ENCODE measurements at regions not wholly inside any gene's neighbourhood (a gene's known extent, or its start where the extent isn't known, plus 50 kb on each side); places are given as distances from the start of the nearest gene placed in this dataset.

DNA sequence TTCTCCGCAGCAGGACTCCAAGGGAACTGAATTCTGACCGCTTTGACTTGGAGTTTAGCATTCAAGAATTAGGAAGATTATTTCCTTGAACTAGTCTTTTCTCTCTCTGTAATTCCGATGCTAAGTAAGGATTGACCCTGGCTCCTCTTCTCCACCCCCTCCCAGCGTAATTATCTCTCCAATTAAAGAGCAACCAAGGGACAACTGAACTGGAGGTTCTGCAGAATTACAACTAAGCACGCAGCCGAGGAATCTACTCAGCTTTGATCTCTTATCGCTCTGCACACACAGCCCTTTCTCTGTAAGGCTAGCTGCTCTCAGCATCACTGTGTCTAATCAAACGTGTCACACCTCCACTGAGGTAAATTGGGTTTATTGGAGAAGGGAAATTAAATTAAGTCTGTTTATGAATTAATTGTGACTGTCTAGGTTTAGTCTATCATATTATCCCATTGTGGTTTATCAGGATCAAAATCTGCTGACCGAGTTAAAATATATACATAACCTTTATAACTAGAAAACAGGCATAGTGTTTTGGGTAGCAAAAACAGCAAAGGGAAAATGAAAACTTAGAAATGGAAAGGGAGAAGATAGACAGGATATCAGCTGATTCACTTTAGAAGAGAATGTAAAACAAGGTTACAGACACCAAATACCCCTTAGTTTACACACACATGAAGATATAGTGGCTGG, 241.3 kb upstream of the LARGE1 start:
- H3K27me3 ChIP-seq (ENCODE audit: control insufficient read depth, insufficient read depth, low read length), result no peaks in the 10 kb centered on the region
- H3K9ac ChIP-seq (ENCODE audit: low read depth, low read length), result no peak overlapping the region
- H3K4me1 ChIP-seq (ENCODE audit: control insufficient read depth, insufficient read depth, low read length), result no peaks in the 10 kb centered on the region
- no peaks in the 10 kb centered on the region for H3K9me3 ChIP-seq (ENCODE audit: control insufficient read depth, insufficient read depth, low read length)
- H3K36me3 ChIP-seq (ENCODE audit: control insufficient read depth, insufficient read depth, low read length), result no peaks in the 10 kb centered on the region
- no peak overlapping the region for H3K4me3 ChIP-seq (ENCODE audit: low read depth, low read length)

GRCh38 chr22:34198976-34199375, 278.7 kb upstream of the LARGE1 start:
- H3K36me3 ChIP-seq (ENCODE audit: control insufficient read depth, insufficient read depth, low read length), result no peaks in the 10 kb centered on the region
- no peaks in the 10 kb centered on the region for H3K4me1 ChIP-seq (ENCODE audit: control insufficient read depth, insufficient read depth, low read length)
- H3K9me3 ChIP-seq (ENCODE audit: control insufficient read depth, insufficient read depth, low read length), result no peaks in the 10 kb centered on the region
- H3K4me3 ChIP-seq (ENCODE audit: low read depth, low read length), result no peak overlapping the region
- H3K27me3 ChIP-seq (ENCODE audit: control insufficient read depth, insufficient read depth, low read length), result no peaks in the 10 kb centered on the region
- H3K9ac ChIP-seq (ENCODE audit: low read depth, low read length), result no peak overlapping the region

DNA sequence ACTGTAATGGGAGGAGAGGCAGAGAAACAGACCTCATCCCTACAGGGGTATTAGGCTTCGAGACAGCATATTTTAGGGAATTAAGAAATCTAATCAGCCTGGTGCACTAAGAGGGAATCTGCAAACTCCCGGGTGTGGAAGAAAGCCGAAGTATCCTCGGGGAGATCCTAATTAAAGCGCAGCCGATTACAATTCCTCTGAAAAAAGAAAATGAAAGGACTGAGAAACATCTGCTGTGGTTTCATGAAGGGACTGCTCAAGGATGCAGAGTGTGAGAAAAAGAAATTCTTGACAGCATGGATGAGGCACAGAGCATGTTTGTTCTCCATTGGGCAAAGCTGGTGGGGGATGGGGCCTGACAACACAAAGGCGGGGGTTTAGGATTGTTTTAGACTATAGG, 290.0 kb upstream of the LARGE1 start:
- H3K9ac ChIP-seq (ENCODE audit: low read depth, low read length), result no peak overlapping the region
- H3K4me1 ChIP-seq (ENCODE audit: control insufficient read depth, insufficient read depth, low read length), result peaks cover 2% of the 10 kb centered on the region
- no peaks in the 10 kb centered on the region for H3K27me3 ChIP-seq (ENCODE audit: control insufficient read depth, insufficient read depth, low read length)
- peaks cover 4% of the 10 kb centered on the region for H3K9me3 ChIP-seq (ENCODE audit: control insufficient read depth, insufficient read depth, low read length)
- H3K36me3 ChIP-seq (ENCODE audit: control insufficient read depth, insufficient read depth, low read length), result no peaks in the 10 kb centered on the region
- H3K4me3 ChIP-seq (ENCODE audit: low read depth, low read length), result no peak overlapping the region

GRCh38 chr22:34214372-34214771, 294.1 kb upstream of the LARGE1 start:
- peaks cover 2% of the 10 kb centered on the region for H3K4me1 ChIP-seq (ENCODE audit: control insufficient read depth, insufficient read depth, low read length)
- H3K9me3 ChIP-seq (ENCODE audit: control insufficient read depth, insufficient read depth, low read length), result peaks cover 4% of the 10 kb centered on the region
- H3K4me3 ChIP-seq (ENCODE audit: low read depth, low read length), result no peak overlapping the region
- no peaks in the 10 kb centered on the region for H3K27me3 ChIP-seq (ENCODE audit: control insufficient read depth, insufficient read depth, low read length)
- no peaks in the 10 kb centered on the region for H3K36me3 ChIP-seq (ENCODE audit: control insufficient read depth, insufficient read depth, low read length)
- H3K9ac ChIP-seq (ENCODE audit: low read depth, low read length), result no peak overlapping the region

- Histone ChIP-seq H3K9me3 (ENCODE audit: control insufficient read depth, insufficient read depth, low read length) (no peaks in the 10 kb centered on the region), H3K36me3 (ENCODE audit: control insufficient read depth, insufficient read depth, low read length) (no peaks in the 10 kb centered on the region), H3K27me3 (ENCODE audit: control insufficient read depth, insufficient read depth, low read length) (no peaks in the 10 kb centered on the region), H3K4me1 (ENCODE audit: control insufficient read depth, insufficient read depth, low read length) (no peaks in the 10 kb centered on the region), H3K4me3 (ENCODE audit: low read depth, low read length) (no peak overlapping the region), H3K9ac (ENCODE audit: low read depth, low read length) (no peak overlapping the region)
These were observed 305.0 kb upstream of the LARGE1 start for GRCh38 chr22:34225278-34225677.

DNA sequence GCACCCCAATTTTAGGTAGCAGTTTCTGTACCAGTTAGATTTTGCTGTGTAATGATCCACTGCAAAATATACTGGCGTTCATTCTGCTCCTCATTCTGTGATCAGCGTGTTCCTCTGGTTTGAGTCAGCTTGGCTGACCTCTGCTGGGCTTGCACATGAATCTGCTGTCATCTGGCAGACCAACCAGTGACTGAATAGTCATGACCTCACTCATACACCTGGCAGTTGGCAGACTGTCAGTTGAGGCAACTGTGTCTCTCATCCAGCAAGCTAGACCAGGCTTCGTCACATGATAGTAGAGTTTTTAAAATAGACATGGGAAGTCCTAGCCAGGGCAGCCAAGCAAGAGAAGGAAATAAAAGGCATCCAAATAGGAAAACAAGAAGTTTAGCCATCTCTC, 316.3 kb upstream of the LARGE1 start:
- H3K27me3 ChIP-seq (ENCODE audit: control insufficient read depth, insufficient read depth, low read length), result no peaks in the 10 kb centered on the region
- H3K4me3 ChIP-seq (ENCODE audit: low read depth, low read length), result no peak overlapping the region
- no peaks in the 10 kb centered on the region for H3K9me3 ChIP-seq (ENCODE audit: control insufficient read depth, insufficient read depth, low read length)
- no peaks in the 10 kb centered on the region for H3K4me1 ChIP-seq (ENCODE audit: control insufficient read depth, insufficient read depth, low read length)
- no peaks in the 10 kb centered on the region for H3K36me3 ChIP-seq (ENCODE audit: control insufficient read depth, insufficient read depth, low read length)
- H3K9ac ChIP-seq (ENCODE audit: low read depth, low read length), result no peak overlapping the region

DNA sequence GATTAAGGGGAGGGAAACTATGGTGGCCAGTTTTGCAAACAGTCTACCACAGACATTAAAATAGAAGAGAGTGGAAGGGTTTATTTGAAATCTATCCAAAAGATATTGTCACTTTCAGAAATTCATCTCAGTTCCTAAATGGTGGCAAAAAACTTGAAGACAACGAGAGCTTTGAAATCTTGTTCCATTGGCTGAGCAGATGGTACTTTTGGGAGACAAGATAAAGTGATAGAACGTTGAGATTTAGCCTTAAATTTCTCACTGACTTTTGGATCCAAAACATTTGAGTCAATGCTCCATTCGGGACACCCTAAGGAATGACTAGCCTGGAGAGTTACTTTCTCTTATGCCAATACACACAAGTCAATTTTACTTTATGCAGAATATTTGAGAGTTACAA, 319.1 kb upstream of the LARGE1 start:
- H3K4me1 ChIP-seq (ENCODE audit: control insufficient read depth, insufficient read depth, low read length), result no peaks in the 10 kb centered on the region
- no peak overlapping the region for H3K4me3 ChIP-seq (ENCODE audit: low read depth, low read length)
- no peaks in the 10 kb centered on the region for H3K9me3 ChIP-seq (ENCODE audit: control insufficient read depth, insufficient read depth, low read length)
- H3K9ac ChIP-seq (ENCODE audit: low read depth, low read length), result no peak overlapping the region
- H3K27me3 ChIP-seq (ENCODE audit: control insufficient read depth, insufficient read depth, low read length), result no peaks in the 10 kb centered on the region
- no peaks in the 10 kb centered on the region for H3K36me3 ChIP-seq (ENCODE audit: control insufficient read depth, insufficient read depth, low read length)

- Histone ChIP-seq H3K9ac (ENCODE audit: low read depth, low read length) (no peak overlapping the region), H3K4me1 (ENCODE audit: control insufficient read depth, insufficient read depth, low read length) (no peaks in the 10 kb centered on the region), H3K27me3 (ENCODE audit: control insufficient read depth, insufficient read depth, low read length) (no peaks in the 10 kb centered on the region), H3K36me3 (ENCODE audit: control insufficient read depth, insufficient read depth, low read length) (no peaks in the 10 kb centered on the region), H3K4me3 (ENCODE audit: low read depth, low read length) (no peak overlapping the region), H3K9me3 (ENCODE audit: control insufficient read depth, insufficient read depth, low read length) (no peaks in the 10 kb centered on the region)
These were observed 322.7 kb upstream of the LARGE1 start for GRCh38 chr22:34243023-34243422.

DNA sequence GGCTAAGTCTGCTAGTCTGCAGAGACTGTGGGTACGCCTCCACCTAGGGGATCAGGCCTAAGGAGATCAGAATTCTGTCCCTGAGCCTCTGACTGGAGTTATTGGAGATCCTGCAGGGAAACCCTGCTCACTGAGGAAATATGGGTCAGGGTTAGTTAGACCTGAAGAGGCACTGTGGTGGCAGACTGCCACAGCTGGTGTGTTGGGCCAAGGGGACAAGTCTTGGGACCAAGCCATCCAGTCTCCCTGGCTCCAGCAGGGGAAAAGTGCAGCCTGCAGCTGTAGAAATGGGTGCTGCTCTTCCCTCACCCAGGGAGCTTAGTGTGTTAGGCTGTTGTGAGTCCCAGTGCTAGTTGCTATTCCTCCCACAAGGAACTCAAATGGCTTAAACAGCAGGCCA, 334.8 kb upstream of the LARGE1 start:
- peaks cover 6% of the 10 kb centered on the region for H3K4me1 ChIP-seq (ENCODE audit: control insufficient read depth, insufficient read depth, low read length)
- H3K36me3 ChIP-seq (ENCODE audit: control insufficient read depth, insufficient read depth, low read length), result no peaks in the 10 kb centered on the region
- no peaks in the 10 kb centered on the region for H3K27me3 ChIP-seq (ENCODE audit: control insufficient read depth, insufficient read depth, low read length)
- H3K9ac ChIP-seq (ENCODE audit: low read depth, low read length), result no peak overlapping the region
- H3K9me3 ChIP-seq (ENCODE audit: control insufficient read depth, insufficient read depth, low read length), result no peaks in the 10 kb centered on the region
- no peak overlapping the region for H3K4me3 ChIP-seq (ENCODE audit: low read depth, low read length)

- no peaks in the 10 kb centered on the region for H3K4me1 ChIP-seq (ENCODE audit: control insufficient read depth, insufficient read depth, low read length)
- no peaks in the 10 kb centered on the region for H3K27me3 ChIP-seq (ENCODE audit: control insufficient read depth, insufficient read depth, low read length)
- no peaks in the 10 kb centered on the region for H3K36me3 ChIP-seq (ENCODE audit: control insufficient read depth, insufficient read depth, low read length)
- H3K4me3 ChIP-seq (ENCODE audit: low read depth, low read length), result no peak overlapping the region
- H3K9me3 ChIP-seq (ENCODE audit: control insufficient read depth, insufficient read depth, low read length), result no peaks in the 10 kb centered on the region
- H3K9ac ChIP-seq (ENCODE audit: low read depth, low read length), result no peak overlapping the region
These were observed 357.8 kb upstream of the LARGE1 start for GRCh38 chr22:34278121-34278520.

DNA sequence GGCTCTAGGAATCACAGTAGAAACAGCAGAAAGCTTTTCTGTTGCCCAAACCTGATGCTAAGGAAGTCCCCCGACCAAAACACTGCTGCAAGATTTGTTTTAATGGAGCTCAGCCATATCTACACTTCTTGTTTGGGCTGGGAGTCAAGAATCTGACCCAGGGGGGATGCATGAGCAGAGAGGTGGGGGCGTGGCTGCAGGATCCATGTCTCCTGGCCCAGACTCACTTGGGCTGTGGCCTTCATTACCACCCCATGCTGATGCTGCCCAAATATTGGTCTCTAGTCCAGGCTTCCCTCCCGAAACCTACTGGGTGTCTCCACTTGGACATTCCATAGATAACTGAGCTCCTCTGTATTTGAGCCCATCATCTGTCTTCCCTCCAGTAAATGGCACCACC, 361.5 kb upstream of the LARGE1 start:
- Histone ChIP-seq H3K9ac (ENCODE audit: low read depth, low read length) (no peak overlapping the region), H3K4me1 (ENCODE audit: control insufficient read depth, insufficient read depth, low read length) (no peaks in the 10 kb centered on the region), H3K27me3 (ENCODE audit: control insufficient read depth, insufficient read depth, low read length) (no peaks in the 10 kb centered on the region), H3K9me3 (ENCODE audit: control insufficient read depth, insufficient read depth, low read length) (no peaks in the 10 kb centered on the region), H3K36me3 (ENCODE audit: control insufficient read depth, insufficient read depth, low read length) (no peaks in the 10 kb centered on the region), H3K4me3 (ENCODE audit: low read depth, low read length) (no peak overlapping the region)

DNA sequence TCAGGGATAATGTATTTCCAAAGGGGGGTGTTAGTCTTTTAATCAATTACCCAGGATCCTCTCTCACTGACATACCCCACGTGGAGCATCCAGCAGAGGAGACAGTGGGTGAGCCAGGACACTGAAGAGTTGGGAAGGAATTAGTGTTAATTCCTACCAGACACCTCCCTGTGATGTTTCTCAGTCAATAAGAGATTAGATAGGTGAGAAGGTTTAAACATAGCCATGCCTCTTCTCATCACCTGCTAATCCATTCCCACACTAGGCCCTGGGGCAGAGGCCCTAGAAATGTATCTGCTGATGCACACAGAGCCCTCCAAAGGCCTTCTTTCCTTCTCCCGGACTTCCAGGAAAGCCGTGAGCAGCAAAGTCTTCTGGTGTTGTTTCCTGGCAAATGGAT, 363.6 kb upstream of the LARGE1 start:
- H3K4me3 ChIP-seq (ENCODE audit: low read depth, low read length), result no peak overlapping the region
- H3K9ac ChIP-seq (ENCODE audit: low read depth, low read length), result no peak overlapping the region
- H3K36me3 ChIP-seq (ENCODE audit: control insufficient read depth, insufficient read depth, low read length), result no peaks in the 10 kb centered on the region
- H3K27me3 ChIP-seq (ENCODE audit: control insufficient read depth, insufficient read depth, low read length), result no peaks in the 10 kb centered on the region
- no peaks in the 10 kb centered on the region for H3K4me1 ChIP-seq (ENCODE audit: control insufficient read depth, insufficient read depth, low read length)
- no peaks in the 10 kb centered on the region for H3K9me3 ChIP-seq (ENCODE audit: control insufficient read depth, insufficient read depth, low read length)
